Memory B cell (primary cell): ENCODE measurements at regions not wholly inside any gene's neighbourhood (a gene's known extent, or its start where the extent isn't known, plus 50 kb on each side); places are given as distances from the start of the nearest gene placed in this dataset.

Source experiments
- ATAC-seq: fragments of 150-1000 bp; cut with Tn5 transposase; 2 replicates; pipeline ENCODE4 v1.10.0; 2021; ENCODE audit warnings: low read depth, mild to moderate bottlenecking, moderate library complexity
- DNase-seq, 2 donors: peaks; one replicate each; pipeline ENCODE4 v3.0.0; 2022; ENCODE audit warnings: low spot score in 2 of 2
- H3K27ac Mint-ChIP-seq: one replicate; pipeline ENCODE4 v1.8.0; 2022; ENCODE audit warnings: mild to moderate bottlenecking, moderate library complexity, mixed read lengths
- H3K27me3 Mint-ChIP-seq: one replicate; pipeline ENCODE4 v1.8.0; 2022; ENCODE audit warnings: mixed read lengths
- H3K36me3 Mint-ChIP-seq: one replicate; pipeline ENCODE4 v1.8.0; 2022; ENCODE audit warnings: mild to moderate bottlenecking, mixed read lengths
- H3K4me1 Mint-ChIP-seq: one replicate; pipeline ENCODE4 v1.8.0; 2022; ENCODE audit warnings: mixed read lengths
- H3K4me3 Mint-ChIP-seq: one replicate; pipeline ENCODE4 v1.8.0; 2022; ENCODE audit warnings: mild to moderate bottlenecking, moderate library complexity, mixed read lengths
- H3K9me3 Mint-ChIP-seq: one replicate; pipeline ENCODE4 v1.8.0; 2022; ENCODE audit warnings: mixed read lengths

DNA sequence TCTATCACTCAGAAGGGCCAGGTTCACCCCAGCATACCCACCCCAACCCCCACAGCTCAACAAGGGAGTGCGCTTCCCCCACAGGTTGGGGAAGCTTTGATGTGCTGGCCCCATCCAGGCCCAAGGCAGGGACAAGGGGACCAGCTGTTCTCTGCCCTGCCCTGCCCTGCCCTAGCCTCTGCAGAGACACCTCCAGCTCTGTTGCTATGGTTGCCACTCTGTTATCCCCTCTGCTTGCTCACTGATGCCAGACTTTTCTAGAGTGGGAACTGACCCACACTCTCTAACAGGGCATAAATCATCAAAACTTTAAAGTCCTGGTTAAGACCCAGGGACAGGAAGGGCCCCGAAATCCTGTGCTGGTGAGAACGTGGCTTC, 50.4 kb upstream of the ENPP7 start:
- Mint-ChIP-seq H3K9me3 (no peaks in the 10 kb centered on the region), H3K36me3 (peaks cover 3% of the 10 kb centered on the region), H3K27me3 (peaks cover 21% of the 10 kb centered on the region), H3K4me3 (no peak overlapping the region), H3K27ac (no peak overlapping the region), H3K4me1 (peaks cover 3% of the 10 kb centered on the region)
- ATAC-seq (no peak), DNase-seq (no peak)

DNA sequence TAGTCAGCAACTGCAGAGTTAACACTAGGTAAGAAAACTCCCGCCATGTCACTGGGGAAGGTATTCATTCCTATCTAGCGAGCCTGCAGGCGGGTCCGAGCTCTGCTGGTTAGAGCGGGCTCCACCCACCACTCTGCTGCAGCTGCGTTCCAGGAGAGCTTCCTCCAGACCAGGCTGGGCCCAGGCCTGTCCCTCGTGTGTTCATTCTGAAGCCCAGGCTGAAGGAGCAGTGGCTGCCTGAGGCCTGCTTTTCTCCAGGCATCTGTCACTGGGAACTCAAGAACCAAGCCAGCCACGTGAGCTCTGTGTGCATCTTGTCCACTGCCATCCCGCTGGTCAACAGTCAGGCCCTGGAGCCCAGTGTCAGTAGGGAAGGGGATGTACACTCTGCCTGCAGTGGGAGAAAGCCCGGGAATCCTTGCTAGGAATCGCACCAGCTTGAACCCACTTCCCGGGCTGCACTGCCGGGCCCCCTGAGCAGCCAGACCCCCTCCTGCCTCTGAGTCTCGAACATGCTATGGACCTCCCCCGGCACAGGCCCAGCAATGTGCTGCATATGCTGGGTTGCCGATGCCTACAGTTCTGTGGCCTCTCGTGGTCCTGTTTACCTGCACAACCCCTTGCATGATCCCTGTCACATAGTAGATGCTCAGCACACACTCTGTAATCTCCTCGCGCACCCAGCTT, 51.0 kb upstream of the ENPP7 start:
- peaks cover 3% of the 10 kb centered on the region for H3K36me3 Mint-ChIP-seq
- H3K9me3 Mint-ChIP-seq, result no peaks in the 10 kb centered on the region
- no peak overlapping the region for H3K4me3 Mint-ChIP-seq
- ATAC-seq, result no peak
- DNase-seq, result no peak
- H3K27ac Mint-ChIP-seq, result no peak overlapping the region
- H3K27me3 Mint-ChIP-seq, result peaks cover 21% of the 10 kb centered on the region
- peaks cover 3% of the 10 kb centered on the region for H3K4me1 Mint-ChIP-seq

DNA sequence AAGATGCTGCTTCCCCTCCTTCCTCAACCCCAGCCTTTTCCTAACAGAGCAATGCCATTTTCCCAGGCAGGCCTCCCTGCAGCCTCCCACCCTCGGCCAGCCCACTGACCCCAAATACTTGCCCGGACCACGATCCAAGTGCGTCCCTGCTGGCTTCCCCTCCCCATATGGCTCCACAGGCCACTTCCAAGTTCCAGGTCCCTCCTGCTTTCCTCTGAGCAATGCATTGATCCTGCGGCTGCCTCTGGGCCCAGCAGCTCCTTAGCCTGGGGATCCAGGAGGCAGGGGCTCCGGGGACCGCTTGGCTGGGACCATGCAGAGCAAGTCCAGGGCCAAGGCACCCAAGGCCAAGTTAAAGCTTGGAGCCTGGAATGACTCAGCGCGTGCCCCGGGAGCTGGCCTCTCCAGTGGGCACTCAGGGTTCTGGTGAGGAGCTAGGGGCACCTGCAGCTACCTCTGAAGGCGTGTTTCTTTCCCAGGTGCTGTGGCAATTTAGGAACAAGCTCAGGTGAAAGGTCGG, 51.9 kb upstream of the ENPP7 start:
- Mint-ChIP-seq H3K36me3 (peaks cover 4% of the 10 kb centered on the region), H3K9me3 (peaks cover 2% of the 10 kb centered on the region), H3K4me3 (no peak overlapping the region), H3K4me1 (peaks cover 3% of the 10 kb centered on the region), H3K27ac (no peak overlapping the region), H3K27me3 (peaks cover 21% of the 10 kb centered on the region)
- ATAC-seq, result no peak
- DNase-seq, result no peak

DNA sequence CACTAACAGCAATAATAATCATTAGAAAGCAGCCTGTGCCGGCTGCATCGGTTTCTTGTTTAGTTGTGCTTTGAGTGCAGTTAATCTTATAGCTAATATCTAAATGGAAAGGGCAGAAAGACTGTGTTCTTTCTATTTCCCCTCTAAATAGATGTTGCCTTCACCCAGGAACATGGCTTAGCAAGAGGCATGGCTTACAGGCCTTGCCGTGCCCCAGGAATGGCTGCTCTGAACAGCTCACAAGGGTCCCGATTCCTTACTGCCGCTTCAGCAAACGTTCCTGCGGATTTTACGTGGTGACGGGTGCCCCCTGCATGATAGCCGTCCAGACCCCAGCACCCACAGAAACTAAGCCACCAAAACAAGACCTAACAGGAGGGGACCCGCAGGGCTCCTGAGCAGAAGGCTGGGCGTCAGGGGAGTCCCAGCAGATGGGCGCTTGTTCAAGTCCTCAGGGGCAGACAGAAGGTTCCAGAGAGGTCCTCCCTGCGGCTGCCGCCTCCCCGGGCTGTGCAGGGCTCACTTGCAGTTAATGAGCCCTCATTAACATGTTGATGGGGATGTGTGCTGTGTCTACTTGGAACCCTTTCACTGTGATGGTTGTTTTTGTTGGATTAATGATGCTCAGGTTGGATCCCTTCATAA, 52.5 kb upstream of the ENPP7 start:
- H3K4me1 Mint-ChIP-seq, result peaks cover 3% of the 10 kb centered on the region
- H3K27me3 Mint-ChIP-seq, result peaks cover 24% of the 10 kb centered on the region
- peaks cover 5% of the 10 kb centered on the region for H3K9me3 Mint-ChIP-seq
- H3K4me3 Mint-ChIP-seq, result no peak overlapping the region
- DNase-seq (no peak), ATAC-seq (no peak)
- peaks cover 5% of the 10 kb centered on the region for H3K36me3 Mint-ChIP-seq
- no peak overlapping the region for H3K27ac Mint-ChIP-seq

DNA sequence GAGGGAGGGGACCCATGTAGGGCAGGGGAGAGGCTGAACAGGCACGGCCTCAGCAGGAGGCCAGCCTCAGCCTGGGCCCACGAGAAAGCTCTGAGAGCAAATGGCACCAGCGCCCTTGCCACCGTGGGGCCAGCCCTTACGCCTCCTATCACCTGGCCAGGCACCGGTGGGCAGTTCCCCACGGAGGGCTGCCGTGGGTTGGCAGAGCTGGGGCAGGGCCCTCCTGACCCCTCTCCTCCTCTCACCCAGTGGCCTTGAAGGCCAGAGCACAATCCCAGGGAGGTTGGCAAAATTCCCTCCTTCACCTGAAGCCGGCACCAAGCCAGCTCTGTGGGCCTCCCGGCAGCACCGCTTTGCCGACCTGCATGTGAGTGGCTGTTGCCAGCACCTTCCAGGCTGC, 53.1 kb upstream of the ENPP7 start:
- H3K4me3 Mint-ChIP-seq, result no peak overlapping the region
- H3K9me3 Mint-ChIP-seq, result peaks cover 5% of the 10 kb centered on the region
- ATAC-seq (no peak), DNase-seq (no peak)
- H3K27ac Mint-ChIP-seq, result no peak overlapping the region
- peaks cover 23% of the 10 kb centered on the region for H3K27me3 Mint-ChIP-seq
- peaks cover 5% of the 10 kb centered on the region for H3K36me3 Mint-ChIP-seq
- peaks cover 3% of the 10 kb centered on the region for H3K4me1 Mint-ChIP-seq

DNA sequence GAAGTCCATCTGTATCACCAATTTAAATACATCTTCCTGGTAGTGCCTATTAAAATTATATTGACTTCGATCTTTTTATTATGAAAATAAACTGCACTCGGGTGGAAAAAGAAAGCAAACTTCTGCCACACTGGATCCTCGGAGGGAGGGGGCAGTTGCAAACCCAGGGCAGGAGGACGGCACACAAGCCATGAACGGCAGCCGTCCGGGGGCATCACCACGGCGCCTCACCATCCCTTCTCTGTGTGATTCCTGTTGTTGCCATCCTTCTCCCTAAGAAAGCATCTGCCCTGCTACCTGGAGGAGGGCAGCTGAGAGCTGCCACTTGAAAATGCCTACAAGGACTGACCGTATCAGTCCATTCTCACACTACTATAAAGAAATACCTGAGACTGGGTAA, 53.9 kb upstream of the ENPP7 start:
- Mint-ChIP-seq H3K27me3 (peaks cover 23% of the 10 kb centered on the region), H3K4me3 (no peak overlapping the region), H3K4me1 (peaks cover 3% of the 10 kb centered on the region), H3K27ac (no peak overlapping the region), H3K36me3 (peaks cover 5% of the 10 kb centered on the region), H3K9me3 (peaks cover 10% of the 10 kb centered on the region)
- DNase-seq, result no peak
- no peak for ATAC-seq

DNA sequence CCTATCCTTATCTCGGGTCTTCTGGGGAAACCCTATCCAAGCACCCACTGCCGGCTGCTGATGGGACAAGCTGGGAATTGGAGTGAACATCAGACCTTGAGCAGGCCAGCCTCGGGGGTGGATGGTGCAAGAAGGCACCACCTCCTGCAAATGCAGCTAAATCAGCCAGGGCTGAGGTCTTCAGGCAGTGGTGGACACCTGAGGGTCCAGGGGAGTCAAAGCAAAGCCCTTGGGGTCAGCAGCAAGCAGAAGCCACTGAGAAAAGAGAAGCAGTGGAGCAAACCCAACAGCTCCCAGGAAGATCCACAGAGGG, 55.4 kb upstream of the ENPP7 start:
- no peak overlapping the region for H3K27ac Mint-ChIP-seq
- H3K4me1 Mint-ChIP-seq, result peaks cover 6% of the 10 kb centered on the region
- ATAC-seq (no peak), DNase-seq (no peak)
- H3K4me3 Mint-ChIP-seq, result no peak overlapping the region
- peaks cover 20% of the 10 kb centered on the region for H3K27me3 Mint-ChIP-seq
- peaks cover 2% of the 10 kb centered on the region for H3K36me3 Mint-ChIP-seq
- peaks cover 10% of the 10 kb centered on the region for H3K9me3 Mint-ChIP-seq

DNA sequence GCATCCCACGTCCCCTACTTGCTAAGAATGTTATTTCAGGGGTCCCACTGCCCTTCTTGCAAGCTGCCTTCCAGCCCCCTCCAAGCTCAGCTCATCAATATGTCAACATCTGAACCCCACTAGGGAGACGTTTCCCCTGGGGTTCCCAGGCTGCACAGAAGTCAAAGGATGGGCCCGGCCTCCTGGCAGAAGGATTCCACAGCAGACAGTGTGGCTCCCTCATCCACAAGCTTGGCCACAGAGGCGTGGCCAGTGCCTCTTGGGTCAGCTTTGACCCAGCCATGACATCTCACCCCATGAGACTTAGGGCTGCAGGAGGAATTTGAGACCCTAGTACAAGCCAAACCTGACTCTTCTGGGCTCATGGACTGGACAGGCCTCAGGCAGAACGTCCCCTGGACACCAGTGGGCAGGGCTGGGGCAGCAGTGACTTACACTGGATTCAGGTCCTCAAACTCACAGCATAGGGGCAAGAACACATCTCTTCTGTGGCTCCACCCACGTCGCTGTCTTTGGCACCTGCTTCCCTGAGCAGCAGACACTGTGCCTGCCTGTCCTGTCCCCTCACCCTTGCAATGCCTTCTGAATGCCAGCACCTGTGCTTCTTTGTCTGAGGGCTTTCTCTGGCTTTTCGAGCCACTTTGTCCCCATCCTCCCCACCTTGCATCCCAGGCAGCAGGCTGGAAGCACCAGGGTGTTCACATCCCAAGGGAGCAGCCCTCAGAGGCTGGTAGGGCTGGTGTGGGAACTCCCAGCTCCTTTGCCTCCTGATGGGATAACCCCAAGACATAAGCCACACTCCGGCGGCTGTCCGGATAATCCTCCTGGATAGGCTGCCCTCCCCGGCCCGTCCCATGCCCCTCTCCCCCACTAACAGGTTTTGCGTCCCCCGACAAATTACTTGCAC, 56.0 kb upstream of the ENPP7 start:
- H3K27me3 Mint-ChIP-seq, result peaks cover 16% of the 10 kb centered on the region
- no peak overlapping the region for H3K4me3 Mint-ChIP-seq
- peaks cover 6% of the 10 kb centered on the region for H3K4me1 Mint-ChIP-seq
- H3K9me3 Mint-ChIP-seq, result peaks cover 10% of the 10 kb centered on the region
- DNase-seq (no peak), ATAC-seq (no peak)
- H3K36me3 Mint-ChIP-seq, result peaks cover 2% of the 10 kb centered on the region
- no peak overlapping the region for H3K27ac Mint-ChIP-seq

DNA sequence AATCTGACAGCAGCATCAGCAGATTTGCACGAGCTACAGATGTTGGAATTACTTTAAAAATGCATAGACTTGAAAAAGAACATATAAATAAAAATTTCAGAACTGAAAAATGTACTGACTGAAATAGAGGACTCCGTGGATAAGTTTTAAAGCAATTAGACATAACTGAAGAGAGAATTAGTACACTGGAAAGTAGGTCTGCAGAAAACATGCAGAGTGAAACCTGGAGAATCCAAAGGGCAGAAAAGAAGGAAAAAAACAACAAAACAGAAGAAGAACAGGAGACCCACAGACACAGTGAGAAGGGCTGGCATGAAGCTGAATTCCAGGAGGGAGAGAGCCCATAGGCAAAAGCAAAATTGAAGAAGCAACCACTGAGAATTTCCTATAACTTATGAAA, 57.2 kb upstream of the ENPP7 start:
- DNase-seq, result no peak
- Mint-ChIP-seq H3K4me3 (no peak overlapping the region), H3K9me3 (peaks cover 10% of the 10 kb centered on the region), H3K4me1 (peaks cover 6% of the 10 kb centered on the region), H3K27ac (no peak overlapping the region), H3K36me3 (peaks cover 2% of the 10 kb centered on the region), H3K27me3 (peaks cover 17% of the 10 kb centered on the region)
- ATAC-seq, result no peak

DNA sequence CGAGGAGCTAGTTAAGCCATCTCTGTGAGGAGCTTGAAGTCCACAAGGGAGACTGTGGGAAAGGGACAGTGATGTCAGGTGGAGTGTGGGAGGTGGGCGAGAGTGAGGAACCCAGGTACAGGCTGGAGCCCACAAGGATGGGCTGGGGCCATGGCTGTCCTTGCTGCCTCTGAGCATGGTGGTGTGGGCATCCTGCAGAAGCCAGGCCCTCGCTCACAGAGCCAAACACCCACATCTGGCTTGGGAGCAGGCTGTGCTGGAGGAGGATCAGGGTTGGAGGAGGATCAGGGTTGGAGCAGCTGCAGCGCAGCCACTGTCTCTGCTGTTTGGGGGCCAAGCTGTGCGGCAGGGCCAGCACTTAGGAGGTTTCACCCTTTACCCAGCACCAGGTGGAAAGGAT, 58.2 kb upstream of the ENPP7 start:
- DNase-seq, result no peak
- H3K4me1 Mint-ChIP-seq, result peaks cover 6% of the 10 kb centered on the region
- H3K4me3 Mint-ChIP-seq, result no peak overlapping the region
- H3K27ac Mint-ChIP-seq, result no peak overlapping the region
- H3K9me3 Mint-ChIP-seq, result peaks cover 10% of the 10 kb centered on the region
- no peak for ATAC-seq
- H3K36me3 Mint-ChIP-seq, result peaks cover 4% of the 10 kb centered on the region
- H3K27me3 Mint-ChIP-seq, result peaks cover 21% of the 10 kb centered on the region

DNA sequence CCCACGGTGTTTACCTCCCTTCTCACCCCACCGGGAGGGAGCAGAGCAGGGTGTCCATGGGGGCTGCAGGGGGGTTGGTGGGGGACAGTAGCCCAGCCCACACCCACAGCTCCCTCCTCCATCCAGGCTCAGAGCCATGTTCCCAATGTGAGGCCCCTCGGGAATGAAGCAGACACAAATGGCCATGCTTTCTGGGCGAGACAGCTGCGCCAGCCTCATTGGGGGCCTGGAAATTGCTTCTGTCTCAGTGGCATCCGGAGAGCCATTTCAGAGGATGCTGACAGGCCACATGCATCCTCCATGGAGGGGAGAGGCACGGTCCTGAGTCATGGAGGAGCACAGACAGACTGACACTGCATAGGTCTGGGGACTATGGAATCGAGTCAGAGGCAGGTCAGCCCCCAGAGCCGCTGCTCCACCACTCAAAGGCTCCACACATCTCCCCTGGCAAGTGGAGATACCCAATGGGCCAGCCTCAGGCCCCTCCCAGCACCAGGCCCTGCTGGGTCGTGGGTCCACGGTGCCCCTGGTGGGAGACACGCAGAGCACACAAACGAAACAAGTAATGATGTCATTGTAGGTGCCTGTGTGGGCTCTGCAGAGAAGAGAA, 59.6 kb upstream of the ENPP7 start:
- peaks cover 5% of the 10 kb centered on the region for H3K36me3 Mint-ChIP-seq
- H3K27me3 Mint-ChIP-seq, result peaks cover 20% of the 10 kb centered on the region
- ATAC-seq (no peak), DNase-seq (no peak)
- peaks cover 6% of the 10 kb centered on the region for H3K4me1 Mint-ChIP-seq
- no peak overlapping the region for H3K4me3 Mint-ChIP-seq
- H3K27ac Mint-ChIP-seq, result no peak overlapping the region
- peaks cover 10% of the 10 kb centered on the region for H3K9me3 Mint-ChIP-seq

DNA sequence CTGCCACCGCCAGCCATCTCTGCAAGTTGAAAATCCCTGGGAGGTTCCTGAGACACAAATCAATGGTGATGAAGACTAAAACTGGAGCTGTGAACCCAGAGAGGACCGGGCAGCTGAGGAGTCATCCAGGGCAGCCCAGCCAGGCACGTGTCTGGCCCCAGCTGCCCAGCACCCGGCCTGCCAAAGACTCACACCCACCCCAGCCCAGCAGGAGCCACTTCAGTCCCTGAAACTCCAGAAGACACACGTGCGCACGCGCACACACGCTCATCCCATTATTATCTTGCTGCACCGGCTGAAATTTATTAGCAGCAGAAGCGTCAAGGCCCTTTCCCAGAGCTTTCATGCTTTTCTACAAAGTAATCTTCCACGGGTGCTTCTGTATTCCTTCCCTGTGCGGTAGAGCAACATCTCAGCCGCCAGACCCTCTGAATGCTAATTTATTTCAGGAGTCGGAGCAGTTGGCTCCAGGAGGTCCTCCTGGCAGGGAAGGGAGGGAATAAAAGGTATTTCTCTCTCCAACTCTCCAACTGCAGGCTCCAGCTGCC, 59.8 kb upstream of the RBFOX3 start:
- peaks cover 5% of the 10 kb centered on the region for H3K36me3 Mint-ChIP-seq
- H3K27me3 Mint-ChIP-seq, result peaks cover 20% of the 10 kb centered on the region
- H3K9me3 Mint-ChIP-seq, result peaks cover 10% of the 10 kb centered on the region
- no peak overlapping the region for H3K27ac Mint-ChIP-seq
- ATAC-seq (no peak), DNase-seq (no peak)
- peaks cover 6% of the 10 kb centered on the region for H3K4me1 Mint-ChIP-seq
- no peak overlapping the region for H3K4me3 Mint-ChIP-seq

DNA sequence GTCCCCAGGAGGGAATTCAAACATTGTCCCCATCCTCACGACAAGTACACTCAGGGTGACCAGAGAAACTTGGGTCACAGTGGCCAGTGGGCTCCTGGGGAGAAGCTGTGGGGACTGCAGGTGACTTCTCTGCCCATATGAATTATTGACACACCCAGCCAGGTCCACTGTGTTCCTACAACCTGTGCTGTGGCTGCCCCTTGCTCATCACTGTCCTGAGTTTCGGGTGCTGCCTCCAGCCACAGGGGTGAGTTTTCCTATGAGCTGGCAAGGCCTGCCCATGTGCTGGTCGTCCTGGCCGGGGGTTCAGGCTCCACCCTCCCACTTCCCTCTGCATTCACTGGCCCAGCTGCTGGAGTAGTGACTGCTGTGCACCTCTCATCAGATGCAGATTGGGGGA, 59.0 kb upstream of the RBFOX3 start:
- DNase-seq (no peak), ATAC-seq (no peak)
- Mint-ChIP-seq H3K27ac (no peak overlapping the region), H3K36me3 (peaks cover 5% of the 10 kb centered on the region), H3K27me3 (peaks cover 23% of the 10 kb centered on the region), H3K4me1 (peaks cover 6% of the 10 kb centered on the region), H3K9me3 (peaks cover 10% of the 10 kb centered on the region), H3K4me3 (no peak overlapping the region)
